Small intestine (tissue), 7 donors: ENCODE measurements at regions not wholly inside any gene's neighbourhood (a gene's known extent, or its start where the extent isn't known, plus 50 kb on each side); places are given as distances from the start of the nearest gene placed in this dataset.

Source experiments
- DNase-seq, 2 donors: peaks; one replicate each; pipeline versions ENCODE4 v3.0.0 to v3.0.0-alpha.2; 2013
- FAIRE-seq: peaks from 2 replicates; lab custom pipeline; 2012; peaks lifted over from hg19 to GRCh38; lab: Jason Lieb, UNC
- H3K27ac ChIP-seq, 3 donors: one replicate each; pipeline ENCODE4 v1.5.1; 2013; ENCODE audit warnings: low read length in 2 of 3, mild to moderate bottlenecking in 2 of 3, control low read depth in 1 of 3, inconsistent platforms in 1 of 3, low read depth in 1 of 3, moderate library complexity in 1 of 3
- H3K27me3 ChIP-seq, 3 donors: one replicate each; pipeline ENCODE4 v1.6.1; 2013; ENCODE audit warnings: low read length in 3 of 3, inconsistent platforms in 1 of 3; ENCODE audit not compliant: control insufficient read depth in 3 of 3, insufficient read depth in 3 of 3
- H3K36me3 ChIP-seq, 3 donors: one replicate each; pipeline ENCODE4 v1.6.1; 2013; ENCODE audit warnings: low read length in 3 of 3, inconsistent platforms in 1 of 3, low read depth in 1 of 3, mild to moderate bottlenecking in 1 of 3, moderate library complexity in 1 of 3; ENCODE audit not compliant: control insufficient read depth in 3 of 3, insufficient read depth in 2 of 3
- H3K4me1 ChIP-seq, 3 donors: one replicate each; pipeline ENCODE4 v1.6.1; 2013; ENCODE audit warnings: low read length in 2 of 3, inconsistent platforms in 1 of 3, low read depth in 1 of 3, mild to moderate bottlenecking in 1 of 3, moderate library complexity in 1 of 3; ENCODE audit not compliant: control insufficient read depth in 3 of 3, insufficient read depth in 2 of 3
- H3K4me3 ChIP-seq, 3 donors: one replicate each; pipeline ENCODE4 v1.5.1; 2013; ENCODE audit warnings: low read length in 3 of 3, control low read depth in 1 of 3, inconsistent platforms in 1 of 3, low read depth in 1 of 3, mild to moderate bottlenecking in 1 of 3, moderate library complexity in 1 of 3
- H3K9me3 ChIP-seq, 2 donors: one replicate each; pipeline ENCODE4 v1.6.1; 2013; ENCODE audit warnings: low read depth in 1 of 2, low read length in 1 of 2; ENCODE audit not compliant: control insufficient read depth in 2 of 2, insufficient read depth in 1 of 2
- WGBS, 3 donors: extraction: QIAGEN DNeasy Blood & Tissue Kit; methylation state at CpG; one replicate each; pipeline ENCODE4 v1.1.7; 2013; 5-methylcytosine and 5-hydroxymethylcytosine counted together
- donor health status: healthy with polysubstance abuse.
- donor health status: control.
- donor health status: control.
- donor health status: Bipolar disorder and iron deficiency.
- donor health status: healthy.

GRCh38 chr5:162638849-162639248 lies 571.3 kb downstream of the GABRG2 start:
- H3K4me1 ChIP-seq, result no peaks in the 10 kb centered on the region
- FAIRE-seq, result no peak
- no peak for DNase-seq
- H3K27ac ChIP-seq, result no peak overlapping the region
- no peaks in the 10 kb centered on the region for H3K36me3 ChIP-seq
- H3K4me3 ChIP-seq, result no peak overlapping the region
- H3K27me3 ChIP-seq, result no peaks in the 10 kb centered on the region
- peaks cover 0 to 16% of the 10 kb centered on the region in 2 donors for H3K9me3 ChIP-seq
- 3 to 8% (median 3%) methylated on average over 1 of the region's 1 CpG for WGBS, 3 donors

- no peak overlapping the region for H3K4me3 ChIP-seq
- FAIRE-seq (no peak), DNase-seq (no peak)
- H3K27ac ChIP-seq, result no peak overlapping the region
- no peaks in the 10 kb centered on the region for H3K4me1 ChIP-seq
- H3K36me3 ChIP-seq, result no peaks in the 10 kb centered on the region
- peaks cover 0 to 2% of the 10 kb centered on the region in 2 donors for H3K9me3 ChIP-seq
- WGBS, 3 donors, result 58 to 81% (median 63%) methylated on average over 4 of the region's 4 CpGs
- no peaks in the 10 kb centered on the region for H3K27me3 ChIP-seq
Observed at GRCh38 chr5:162641142-162641813, 573.7 kb downstream of the GABRG2 start.

- DNase-seq (no peak), FAIRE-seq (no peak)
- Histone ChIP-seq H3K36me3 (no peaks in the 10 kb centered on the region), H3K27me3 (no peaks in the 10 kb centered on the region), H3K4me3 (no peak overlapping the region), H3K9me3 (no peaks in the 10 kb centered on the region), H3K27ac (no peak overlapping the region), H3K4me1 (no peaks in the 10 kb centered on the region)
- WGBS, 3 donors, result 33 to 80% (median 69%) methylated on average over 1 of the region's 1 CpG
Observed at GRCh38 chr5:162654661-162655405, 587.3 kb downstream of the GABRG2 start.

GRCh38 chr5:162657076-162657475 lies 589.5 kb downstream of the GABRG2 start:
- DNase-seq (no peak), FAIRE-seq (no peak)
- Histone ChIP-seq H3K27me3 (no peaks in the 10 kb centered on the region), H3K4me1 (no peaks in the 10 kb centered on the region), H3K27ac (no peak overlapping the region), H3K4me3 (no peak overlapping the region), H3K36me3 (no peaks in the 10 kb centered on the region), H3K9me3 (no peaks in the 10 kb centered on the region)
- WGBS, 3 donors, result 58 to 65% (median 64%) methylated on average over 3 of the region's 3 CpGs

GRCh38 chr5:162664846-162665245 lies 597.3 kb downstream of the GABRG2 start:
- Histone ChIP-seq H3K4me3 (no peak overlapping the region), H3K27ac (no peak overlapping the region), H3K36me3 (no peaks in the 10 kb centered on the region), H3K4me1 (no peaks in the 10 kb centered on the region), H3K27me3 (no peaks in the 10 kb centered on the region), H3K9me3 (no peaks in the 10 kb centered on the region)
- DNase-seq (no peak), FAIRE-seq (no peak)
- 78 to 87% (median 82%) methylated on average over 3 of the region's 3 CpGs for WGBS, 3 donors

- WGBS, 3 donors, result 58 to 85% (median 79%) methylated on average over 3 of the region's 3 CpGs
- FAIRE-seq, result no peak
Observed at GRCh38 chr5:162668926-162669325, 601.4 kb downstream of the GABRG2 start.

GRCh38 chr5:162672061-162672460 lies 604.5 kb downstream of the GABRG2 start:
- H3K27me3 ChIP-seq, result no peaks in the 10 kb centered on the region
- no peak for DNase-seq
- no peaks in the 10 kb centered on the region for H3K4me1 ChIP-seq
- no peak overlapping the region for H3K27ac ChIP-seq
- no peak overlapping the region for H3K4me3 ChIP-seq
- no peak for FAIRE-seq
- H3K9me3 ChIP-seq, result no peaks in the 10 kb centered on the region
- H3K36me3 ChIP-seq, result no peaks in the 10 kb centered on the region
- WGBS, 3 donors, result 91 to 97% (median 95%) methylated on average over 1 of the region's 1 CpG

More at GRCh38 chr5:162668926-162669325, 601.4 kb downstream of the GABRG2 start:
- Histone ChIP-seq H3K27ac (no peak overlapping the region), H3K4me1 (no peaks in the 10 kb centered on the region), H3K36me3 (no peaks in the 10 kb centered on the region), H3K4me3 (no peak overlapping the region), H3K27me3 (no peaks in the 10 kb centered on the region), H3K9me3 (no peaks in the 10 kb centered on the region)
- DNase-seq, result no peak

GRCh38 chr5:162683284-162683683 lies 615.7 kb downstream of the GABRG2 start:
- peak overlapping the region in 1 of 3 donors; percentile 65 for H3K27ac ChIP-seq

More at GRCh38 chr5:162683284-162683683, 615.7 kb downstream of the GABRG2 start:
- Histone ChIP-seq H3K27me3 (no peaks in the 10 kb centered on the region), H3K4me1 (peaks cover 0 to 9% (median 2%) of the 10 kb centered on the region in 3 donors), H3K36me3 (no peaks in the 10 kb centered on the region), H3K4me3 (no peak overlapping the region), H3K9me3 (peaks cover 0 to 3% of the 10 kb centered on the region in 2 donors)
- FAIRE-seq, result peak; percentile 90
- peak; percentile 77 to 95 for DNase-seq
- 14 to 43% (median 19%) methylated on average over 2 of the region's 2 CpGs for WGBS, 3 donors
